NCI-H146 treated with DMSO at 0.1 percent for 48 hours (cell line): ENCODE measurements at regions not wholly inside any gene's neighbourhood (a gene's known extent, or its start where the extent isn't known, plus 50 kb on each side); places are given as distances from the start of the nearest gene placed in this dataset.
"Not testable (repeated sequence)": the region's sequence is repeated elsewhere in the genome, so short reads cannot be mapped to it uniquely, and the experiment has no call there.

Experiments used
- DNase-seq: peaks from one replicate; lab custom pipeline; 2025; ENCODE audit not compliant: unreplicated experiment; lab: John Stamatoyannopoulos, UW

DNA sequence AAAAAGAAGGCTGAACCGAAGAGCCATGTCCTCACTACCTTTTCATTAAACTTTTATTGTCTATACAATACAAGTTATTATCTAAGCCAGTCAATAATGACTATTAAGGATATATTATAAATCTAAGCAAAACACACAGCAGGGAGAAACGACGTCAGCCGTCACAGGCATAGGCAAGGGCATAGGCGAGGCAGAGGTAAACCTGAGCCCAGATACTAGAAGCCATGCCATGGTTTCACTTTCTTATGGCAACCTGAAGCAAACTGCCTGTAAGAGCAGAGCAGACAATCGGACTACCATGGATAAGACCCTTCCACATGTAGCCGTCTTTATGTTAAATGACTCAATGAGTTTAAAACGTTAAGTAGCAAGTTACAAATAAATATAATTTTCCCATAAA is 238.5 kb upstream of the ZNF521 start:
- no peak for DNase-seq

GRCh38 chr18:25587545-25587944 is 235.6 kb upstream of the ZNF521 start:
- DNase-seq = no peak

DNA sequence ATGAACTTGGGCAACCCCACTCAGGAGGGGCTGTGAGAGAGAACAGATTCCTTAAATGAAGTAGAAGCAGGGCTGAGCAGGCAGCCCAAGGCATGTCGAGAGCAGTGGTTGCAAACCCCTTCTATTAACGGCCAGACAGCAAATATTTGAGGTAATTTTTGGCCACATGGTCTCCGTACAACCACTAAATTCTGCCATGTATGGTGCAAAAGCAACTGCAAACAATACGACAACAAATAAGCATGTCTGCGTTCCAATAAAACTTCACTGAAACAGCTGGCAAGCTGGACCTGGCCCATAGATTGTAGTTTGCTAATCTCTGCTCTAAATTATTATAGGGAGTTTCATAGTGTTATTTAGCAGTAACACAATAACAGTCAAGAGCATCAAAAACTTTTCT is 217.0 kb upstream of the ZNF521 start:
- DNase-seq = no peak

DNA sequence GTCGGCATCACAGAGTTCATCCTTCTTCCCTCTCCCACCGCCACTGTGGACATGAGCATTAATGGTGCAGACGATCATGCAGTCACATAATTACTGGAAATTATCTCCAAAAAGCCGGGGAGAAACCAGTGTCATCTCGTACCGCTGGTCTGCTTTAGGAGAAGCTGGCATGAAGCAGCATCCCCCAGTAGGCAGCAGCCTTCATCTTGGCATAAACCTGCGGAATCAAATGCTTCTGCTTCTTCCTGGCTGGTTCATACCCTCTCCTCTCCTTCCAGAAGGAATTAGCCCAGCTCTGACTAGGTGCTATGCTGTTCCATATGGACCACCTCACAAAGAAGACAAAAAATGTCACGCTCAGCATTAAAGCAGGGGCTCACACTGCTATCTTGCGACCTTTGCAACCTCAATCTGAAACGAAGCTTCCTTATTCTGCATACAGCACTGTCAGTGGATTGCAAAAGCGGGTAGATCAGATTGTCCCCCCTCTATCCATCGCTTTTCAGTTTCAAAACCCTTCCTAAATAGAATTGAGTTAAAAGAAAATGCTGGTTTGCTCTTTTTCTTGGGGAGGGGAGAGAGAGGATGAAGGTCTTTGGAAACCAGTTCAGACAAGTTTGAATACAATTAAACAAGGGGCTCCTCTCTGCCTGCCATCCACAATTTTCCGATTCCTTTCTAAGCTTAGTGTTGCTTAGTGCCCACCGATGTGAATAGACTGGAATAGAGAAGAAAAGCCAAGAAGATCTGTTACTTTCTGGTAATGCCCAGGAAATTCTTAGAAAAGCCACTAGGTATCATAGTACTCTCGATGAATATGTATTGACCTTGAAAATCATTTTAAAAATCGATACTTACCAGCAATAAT is 212.1 kb upstream of the ZNF521 start:
- no peak for DNase-seq

DNA sequence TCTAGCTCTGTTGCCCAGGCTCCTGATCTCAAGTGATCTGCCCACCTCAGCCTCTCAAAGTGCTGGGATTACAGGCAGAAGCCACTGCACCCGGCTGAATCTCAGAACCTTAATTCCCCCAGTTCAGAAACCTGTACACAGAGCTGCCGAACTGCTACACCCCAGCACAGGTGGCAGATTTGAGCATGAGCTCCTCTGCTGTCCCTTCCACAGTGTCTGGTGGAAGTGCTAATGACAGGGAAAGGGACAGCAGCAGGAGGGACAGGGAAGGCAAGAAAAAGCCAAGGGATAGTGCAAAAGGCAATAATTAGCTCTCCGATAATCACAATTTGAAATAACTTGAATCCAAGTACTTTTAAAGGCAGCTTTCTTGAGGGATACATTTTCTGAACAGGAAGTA is 211.4 kb upstream of the ZNF521 start:
- no peak for DNase-seq

GRCh38 chr18:25561918-25562317 is 210.0 kb upstream of the ZNF521 start:
- DNase-seq = no peak

- DNase-seq = no peak
Measured at GRCh38 chr18:25560369-25560768, 208.4 kb upstream of the ZNF521 start.

DNA sequence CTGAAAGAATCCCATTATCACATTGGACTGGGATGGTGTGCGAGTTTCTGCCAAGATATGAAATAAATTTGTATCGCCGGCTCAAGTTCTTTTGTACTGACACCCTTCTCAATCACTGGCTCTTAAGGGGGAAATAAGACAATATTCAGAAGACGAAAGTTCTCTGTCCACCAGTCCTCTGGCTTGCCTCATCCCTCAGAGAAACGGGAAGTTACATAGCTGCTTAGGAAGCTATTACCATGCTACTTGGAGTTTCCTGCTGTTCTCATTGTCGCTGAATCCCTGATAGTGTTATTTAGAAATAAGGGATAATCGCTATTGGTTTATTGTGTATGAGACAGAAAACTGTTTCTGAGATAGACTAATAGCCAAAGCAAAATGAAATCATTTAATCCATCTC is 205.0 kb upstream of the ZNF521 start:
- DNase-seq = no peak

GRCh38 chr18:25553631-25554263 is 201.8 kb upstream of the ZNF521 start:
- no peak for DNase-seq

DNA sequence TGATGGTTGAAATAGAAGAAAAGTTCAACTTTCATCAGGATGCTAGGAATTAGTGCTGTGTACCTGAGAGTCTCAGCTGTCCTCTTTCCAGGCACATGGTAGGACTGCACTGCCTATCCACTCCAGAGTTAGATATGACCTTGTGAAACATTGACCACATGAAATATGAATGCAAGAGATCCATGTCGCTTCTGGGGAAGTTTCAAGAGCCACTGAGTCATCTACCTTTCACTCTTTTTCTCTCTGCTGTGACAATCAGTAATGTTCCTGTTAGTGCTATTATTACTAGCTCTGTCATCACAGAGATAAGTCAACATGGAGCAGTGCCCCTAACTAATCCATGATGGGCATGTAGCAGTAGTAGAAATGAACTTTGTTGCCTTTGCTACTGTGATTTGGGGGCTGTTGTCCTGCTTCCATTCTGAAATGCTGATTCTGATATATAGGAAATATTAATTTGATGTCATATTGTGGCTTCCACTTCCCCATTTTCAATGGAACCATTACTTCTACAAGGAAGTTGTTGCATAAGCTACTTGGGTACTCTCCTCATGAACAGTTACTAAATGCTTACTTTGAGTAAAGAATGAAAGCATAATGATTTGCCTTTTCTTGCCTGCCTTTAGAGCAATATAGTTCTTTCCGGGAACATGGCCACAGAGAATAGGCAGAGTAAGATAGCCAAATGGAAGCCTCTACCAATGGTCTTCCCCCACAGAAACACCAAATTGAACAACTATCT is 192.8 kb upstream of the ZNF521 start:
- no peak for DNase-seq

DNA sequence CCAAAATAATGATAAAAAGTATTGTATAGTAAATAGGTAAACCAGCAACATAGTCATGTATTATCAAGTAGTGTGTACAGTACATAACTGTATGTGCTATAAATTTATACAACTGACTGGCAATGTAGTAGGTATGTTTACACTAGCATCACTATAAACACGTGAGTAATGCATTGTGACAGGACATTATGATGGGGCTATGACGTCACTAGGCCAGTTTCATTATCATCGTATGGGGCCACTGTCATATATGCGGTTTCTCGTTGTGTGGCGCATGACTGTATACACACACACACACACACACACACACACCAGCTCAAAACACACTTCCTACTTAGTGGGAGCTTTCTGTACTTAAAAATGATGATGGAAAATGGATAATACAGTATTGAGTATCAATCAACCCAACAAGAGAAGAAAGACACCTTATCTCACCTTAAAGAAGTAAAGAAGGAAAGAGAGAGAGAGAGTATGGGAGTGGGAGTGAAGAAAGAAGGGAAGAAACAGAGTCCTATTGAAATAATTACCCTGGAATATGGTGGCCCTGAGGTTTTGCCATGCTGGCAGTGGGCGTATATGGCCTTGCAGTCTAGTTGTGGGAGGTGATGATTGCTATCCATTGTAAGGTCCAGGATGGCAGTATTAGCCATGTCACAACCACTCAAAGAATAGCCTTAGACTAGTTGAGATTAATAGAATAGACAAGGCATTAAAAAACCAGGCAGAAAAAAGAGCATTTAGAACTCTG is 186.4 kb upstream of the ZNF521 start:
- DNase-seq = no peak

- no peak for DNase-seq
Measured at GRCh38 chr18:25535495-25535894, 183.5 kb upstream of the ZNF521 start.

- no peak for DNase-seq
Measured at GRCh38 chr18:25534401-25534800, 182.4 kb upstream of the ZNF521 start.

DNA sequence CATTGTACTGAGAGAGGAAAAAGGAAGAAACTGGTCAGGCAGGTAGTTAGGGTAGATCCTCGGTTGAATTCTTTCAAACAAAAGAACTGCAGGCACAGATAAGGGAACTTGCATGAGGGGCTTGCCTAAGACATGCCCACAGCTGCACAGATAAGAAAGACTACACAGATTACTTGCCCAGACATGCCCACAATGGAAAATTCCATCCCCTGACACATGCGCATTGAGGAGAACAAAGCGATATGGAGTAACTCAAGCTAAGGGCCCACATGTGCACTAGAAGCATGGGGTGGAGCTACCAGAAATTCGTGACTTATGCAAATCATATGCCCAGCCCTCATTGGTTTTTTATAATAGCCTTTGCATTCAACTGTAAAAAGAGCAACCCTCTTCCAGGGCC is 181.3 kb upstream of the ZNF521 start:
- no peak for DNase-seq

- DNase-seq = no peak
Measured at GRCh38 chr18:25531207-25531606, 179.2 kb upstream of the ZNF521 start.

GRCh38 chr18:25525789-25526188 is 173.8 kb upstream of the ZNF521 start:
- not testable (repeated sequence) for DNase-seq

DNA sequence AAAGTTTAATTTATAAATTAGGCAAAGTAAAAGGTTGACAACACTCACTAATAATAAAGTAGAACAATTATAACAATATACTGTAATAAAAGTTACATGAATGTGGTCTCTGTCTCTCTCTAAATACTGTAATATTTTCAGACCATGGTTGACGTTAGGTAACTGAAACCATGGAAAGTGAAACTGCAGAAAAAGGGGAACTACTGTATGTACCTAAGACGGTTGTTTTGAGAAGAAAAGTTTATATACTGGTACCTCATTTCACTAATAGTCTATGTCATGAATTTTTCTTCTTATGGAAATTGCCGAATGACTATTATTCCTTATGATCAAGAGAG is 166.7 kb upstream of the ZNF521 start:
- no peak for DNase-seq

DNA sequence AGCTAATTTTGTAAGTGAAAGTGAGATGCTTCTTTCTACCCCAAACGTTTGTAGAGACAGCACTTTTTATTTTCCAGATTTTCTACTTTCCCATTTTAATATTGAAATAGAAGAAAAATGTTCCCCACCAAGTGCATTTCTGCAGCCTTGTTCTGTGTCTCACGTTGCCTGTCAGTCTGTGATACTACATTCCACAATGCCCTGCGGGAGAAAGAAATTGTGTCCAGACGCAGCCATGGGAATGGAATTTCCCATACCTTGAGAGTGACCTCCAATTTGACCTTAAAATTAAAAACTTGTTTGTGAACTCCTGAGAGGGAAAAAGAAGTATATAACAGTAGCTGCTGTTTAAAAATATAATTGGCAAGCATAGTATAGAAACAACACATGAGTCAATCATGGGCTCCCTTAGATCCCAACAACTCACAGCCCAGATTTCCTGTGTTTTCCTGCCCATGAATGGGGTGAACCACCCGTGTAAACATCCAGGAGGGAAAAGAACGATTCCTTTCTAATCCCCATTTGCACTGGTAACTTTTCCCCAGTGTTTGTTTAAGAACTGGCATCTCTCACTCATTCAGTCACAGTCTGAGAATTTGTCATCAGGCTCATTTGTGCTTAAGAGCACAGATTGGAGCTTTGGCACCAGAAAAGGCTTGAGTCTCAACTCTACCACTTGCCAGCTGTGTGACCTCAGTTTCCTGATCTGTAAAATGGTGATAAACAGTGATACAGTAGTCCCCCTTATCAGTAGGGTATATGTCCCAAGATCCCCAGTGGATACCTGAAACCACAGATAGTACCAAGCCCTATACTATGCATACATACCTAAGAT is 166.1 kb upstream of the ZNF521 start:
- DNase-seq = no peak

- DNase-seq = no peak
Measured at GRCh38 chr18:25516747-25517498, 165.0 kb upstream of the ZNF521 start.

GRCh38 chr18:25516121-25516520 is 164.2 kb upstream of the ZNF521 start:
- DNase-seq = no peak
